PC-9 (cell line): ENCODE measurements at regions not wholly inside any gene's neighbourhood (a gene's known extent, or its start where the extent isn't known, plus 50 kb on each side); places are given as distances from the start of the nearest gene placed in this dataset.
"Not testable (repeated sequence)": the region's sequence is repeated elsewhere in the genome, so short reads cannot be mapped to it uniquely, and the experiment has no call there.

Experiments
- BruUV-seq: library from RNA; stranded (reverse); fragments of 400-500 nt; replicated peaks from 2 replicates; lab custom pipeline; 2021; lab: Mats Ljungman, UMichigan
- CTCF ChIA-PET: fragments of 300-600 bp; sonication (Branson Sonifier 250); formaldehyde crosslinking; loops from one replicate; lab custom pipeline; 2022; ENCODE audit warnings: antibody characterized with exemption; lab: Charles Lee
- POLR2A ChIA-PET: fragments of 300-600 bp; sonication (Branson Sonifier 250); formaldehyde crosslinking; loops from one replicate; lab custom pipeline; 2022; ENCODE audit warnings: antibody characterized with exemption; ENCODE audit not compliant: unreplicated experiment; lab: Charles Lee
- DNase-seq, 2 experiments: peaks; one replicate each; pipeline versions ENCODE4 v3.0.0 to v3.0.0-alpha.2; 2015 to 2022; ENCODE audit warnings: mixed read lengths in 1 of 2
- H2AFZ ChIP-seq: fragments of 200-600 bp; sonication (generic); 2 replicates; pipeline ENCODE4 v1.8.1; 2017; ENCODE audit warnings: antibody characterized with exemption
- H3F3A ChIP-seq: fragments of 200-600 bp; sonication (generic); 2 replicates; pipeline ENCODE4 v1.8.1; 2017; ENCODE audit warnings: antibody characterized with exemption, mild to moderate bottlenecking, low read depth; ENCODE audit not compliant: insufficient read depth
- H3K27ac ChIP-seq: fragments of 200-600 bp; sonication (generic); 2 replicates; pipeline ENCODE4 v1.6.1; 2016; ENCODE audit warnings: mixed run types
- H3K27me3 ChIP-seq: fragments of 200-600 bp; sonication (generic); 2 replicates; pipeline ENCODE4 v1.6.1; 2016; ENCODE audit warnings: low read depth, mixed run types; ENCODE audit not compliant: insufficient read depth
- H3K36me3 ChIP-seq: fragments of 200-600 bp; sonication (generic); 2 replicates; pipeline ENCODE4 v1.6.1; 2016; ENCODE audit warnings: low read depth, mixed run types
- H3K4me1 ChIP-seq: fragments of 200-600 bp; sonication (generic); replicated peaks from 2 replicates; pipeline ENCODE4 v1.6.1; 2016; ENCODE audit warnings: mixed run types; ENCODE audit not compliant: insufficient read depth
- H3K4me2 ChIP-seq: fragments of 200-600 bp; sonication (generic); 2 replicates; pipeline ENCODE4 v1.6.1; 2017; ENCODE audit warnings: mixed run types
- H3K4me3 ChIP-seq: fragments of 200-600 bp; sonication (generic); 2 replicates; pipeline ENCODE4 v1.6.1; 2016; ENCODE audit warnings: mixed run types
- H3K79me2 ChIP-seq: fragments of 200-600 bp; sonication (generic); 2 replicates; pipeline ENCODE4 v1.6.1; 2017; ENCODE audit warnings: low read depth, mixed run types
- H3K9me2 ChIP-seq: fragments of 200-600 bp; sonication (generic); 2 replicates; pipeline ENCODE4 v1.8.1; 2017; ENCODE audit warnings: mild to moderate bottlenecking; ENCODE audit not compliant: insufficient read depth
- H3K9me3 ChIP-seq: fragments of 200-600 bp; sonication (generic); 2 replicates; pipeline ENCODE4 v1.8.1; 2016; ENCODE audit warnings: low read depth; ENCODE audit not compliant: insufficient read depth
- H4K20me1 ChIP-seq: fragments of 200-600 bp; sonication (generic); 2 replicates; pipeline ENCODE4 v1.8.1; 2017; ENCODE audit not compliant: insufficient read depth
- intact Hi-C: fragments of 100-400 bp; cut with micrococcal nuclease; formaldehyde crosslinking; loops from one replicate; pipeline ENCODE4 v1.10.0; 2022; ENCODE audit not compliant: unreplicated experiment

DNA sequence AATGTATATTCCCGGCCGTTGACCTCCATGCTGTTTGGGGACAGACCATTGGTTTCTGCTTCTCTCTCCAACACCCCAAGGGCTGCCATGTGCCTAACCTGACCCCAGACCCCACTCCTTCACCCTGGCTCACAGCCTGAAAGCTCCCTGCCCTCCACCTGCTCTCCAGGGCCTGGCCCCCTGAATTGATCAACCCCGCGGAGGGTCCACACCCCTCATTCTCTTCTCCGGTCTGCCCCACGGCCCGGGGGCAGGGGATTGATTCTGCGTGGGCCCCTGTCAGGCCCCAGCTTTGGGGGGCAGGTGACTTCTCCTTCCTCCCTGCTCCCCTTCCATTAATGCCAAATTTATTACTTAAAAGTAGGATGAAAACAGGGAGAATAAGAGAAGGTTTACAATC lies 113.3 kb downstream of the CRLF3 start:
- H3F3A ChIP-seq, H3K27me3 ChIP-seq, POLR2A ChIA-PET, H2AFZ ChIP-seq, H3K4me3 ChIP-seq, H3K27ac ChIP-seq, BruUV-seq, CTCF ChIA-PET, H3K4me1 ChIP-seq, H3K9me3 ChIP-seq, DNase-seq, H3K36me3 ChIP-seq, H4K20me1 ChIP-seq, H3K9me2 ChIP-seq: not testable (repeated sequence)
- intact Hi-C loops = loop anchor here (10.0 kb wide), 1 partner anchor 236 kb away; the partner anchor contains the start of gene GOSR1
- peaks cover 31% of the 10 kb centered on the region for H3K79me2 ChIP-seq
- H3K4me2 ChIP-seq = peak overlapping the region; percentile 71; the same call in 1 of the 2 replicates

DNA sequence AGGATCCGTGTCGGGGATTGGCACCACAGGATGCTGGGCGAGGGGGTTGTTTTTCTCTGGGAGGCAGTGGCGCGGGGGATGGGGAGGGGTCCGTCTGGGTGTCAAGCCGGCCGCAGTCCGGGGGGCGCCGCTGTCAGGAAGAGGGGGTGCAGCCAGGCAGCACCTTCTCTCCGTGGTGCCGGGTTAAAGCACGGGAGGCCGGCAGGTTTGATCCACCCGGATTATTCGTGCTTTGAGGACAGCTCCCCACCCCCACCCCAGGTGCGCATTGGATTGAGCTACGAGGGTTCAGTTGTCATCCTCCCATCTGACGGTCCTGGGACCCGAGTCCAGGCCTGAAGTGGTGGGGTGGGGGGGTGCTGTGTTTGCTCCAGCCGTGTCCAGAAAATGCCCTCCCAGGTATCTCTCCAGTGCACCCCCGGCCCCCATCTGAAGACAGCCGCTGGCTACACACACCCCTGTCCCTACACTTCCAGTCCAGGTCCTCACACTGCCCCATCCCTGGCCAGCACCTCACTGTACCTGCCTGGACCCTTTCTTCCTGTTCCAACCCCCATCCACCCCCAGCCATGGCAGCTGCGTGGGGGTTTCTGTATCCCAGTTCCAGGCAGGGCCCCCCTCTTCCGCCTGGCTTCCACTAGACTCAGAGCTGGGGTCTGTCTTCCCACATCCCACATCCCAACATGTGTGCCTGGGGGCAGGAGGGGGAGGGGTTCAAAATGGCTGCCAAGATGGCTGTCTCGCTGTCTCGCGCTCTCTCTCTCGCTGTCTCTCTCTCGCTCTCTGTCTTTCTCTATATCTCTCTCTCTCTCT lies 114.0 kb downstream of the CRLF3 start:
- H3K27ac ChIP-seq, H3F3A ChIP-seq, H3K9me2 ChIP-seq, H3K27me3 ChIP-seq, POLR2A ChIA-PET, H3K9me3 ChIP-seq, H3K4me1 ChIP-seq, H4K20me1 ChIP-seq, DNase-seq, BruUV-seq, H3K36me3 ChIP-seq: not testable (repeated sequence)
- Histone ChIP-seq H3K79me2 (peaks cover 29% of the 10 kb centered on the region), H3K4me2 (peak overlapping the region; percentile 71), H3K4me3 (peak overlapping the region; percentile 71), H2AFZ (peak overlapping the region; percentile 74)
- intact Hi-C loops = loop anchor here (10.0 kb wide), 1 partner anchor 236 kb away; the partner anchor contains the start of gene GOSR1
- CTCF ChIA-PET = interaction anchor here (0.7 kb wide), 1 partner anchor 14 kb away, joined by 3 read pairs; no protein-coding TSS in a partner anchor

DNA sequence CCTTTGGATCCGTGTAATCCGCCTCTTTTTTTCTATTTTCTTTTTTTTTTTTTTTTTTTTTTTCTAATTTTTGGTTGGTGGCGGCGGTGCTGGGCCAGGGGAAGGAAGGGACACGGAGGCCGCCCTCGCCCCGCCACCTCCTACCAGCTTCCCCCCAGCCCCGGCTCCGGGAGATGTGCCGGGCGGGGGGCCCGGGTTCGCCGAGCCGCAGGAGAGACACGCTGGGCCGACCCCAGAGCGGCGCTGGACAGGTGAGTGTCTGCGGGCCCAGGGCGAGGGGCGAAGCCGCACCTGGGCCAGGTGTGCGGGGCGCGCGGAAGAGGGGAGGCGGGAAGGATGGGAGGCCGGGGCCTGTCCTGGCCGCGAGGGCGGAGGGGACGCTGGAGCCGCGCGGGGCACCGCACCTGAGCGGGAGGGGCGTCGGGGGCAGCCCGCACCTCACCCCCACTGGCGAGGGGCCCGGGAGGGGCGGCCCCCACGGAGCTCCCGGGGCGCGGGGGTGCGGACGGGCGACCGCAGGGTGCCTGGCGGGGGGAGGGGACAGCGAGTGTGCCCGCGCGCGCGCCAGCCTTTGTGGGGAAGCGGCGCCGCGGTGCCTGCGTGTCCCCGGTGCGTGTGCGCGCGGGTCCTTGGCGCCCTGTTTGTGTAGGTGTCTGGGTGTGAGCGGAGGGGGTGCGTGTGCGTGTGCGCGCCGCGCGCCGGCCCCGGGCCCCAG lies 114.8 kb downstream of the CRLF3 start:
- DNase-seq = peak in 1 of 2 experiments; percentile 16
- H3K27ac ChIP-seq, H4K20me1 ChIP-seq, H3K27me3 ChIP-seq, H3K9me3 ChIP-seq, H3F3A ChIP-seq, POLR2A ChIA-PET, H3K4me1 ChIP-seq, H3K36me3 ChIP-seq, BruUV-seq, H3K9me2 ChIP-seq: not testable (repeated sequence)
- H2AFZ ChIP-seq = peak overlapping the region; percentile 74
- CTCF ChIA-PET = interaction anchor here (0.7 kb wide), 1 partner anchor 13 kb away, joined by 3 read pairs; no protein-coding TSS in a partner anchor
- peak overlapping the region; percentile 71 for H3K4me3 ChIP-seq
- intact Hi-C loops = loop anchor here (10.0 kb wide), 1 partner anchor 235 kb away; the partner anchor contains the start of gene GOSR1
- peak overlapping the region; percentile 71 for H3K4me2 ChIP-seq
- peaks cover 26% of the 10 kb centered on the region for H3K79me2 ChIP-seq

DNA sequence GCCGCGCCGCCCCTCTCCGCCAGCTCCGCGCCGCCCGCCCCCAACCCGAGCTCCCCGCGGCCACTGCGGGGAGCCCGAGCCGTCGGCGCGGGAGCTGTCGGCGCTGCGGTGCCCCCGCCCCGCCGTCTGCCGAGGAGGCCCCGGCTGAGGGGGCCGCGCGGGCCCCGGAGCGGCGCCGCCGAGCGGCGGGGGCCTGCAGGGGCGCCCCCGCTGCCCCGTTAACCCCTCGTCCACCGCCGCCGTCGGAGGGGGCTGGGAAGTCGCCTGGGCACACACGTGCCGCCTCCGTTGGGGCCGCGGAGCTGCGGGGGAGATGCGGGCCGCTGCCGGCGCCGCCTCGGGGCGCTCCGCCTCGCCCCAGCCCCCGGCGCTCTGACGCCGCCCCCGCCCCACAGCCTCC lies 115.4 kb downstream of the CRLF3 start:
- Histone ChIP-seq H3K79me2 (peaks cover 22% of the 10 kb centered on the region), H3K4me3 (peak overlapping the region; percentile 83; the same call in 1 of the 2 replicates)
- H3F3A ChIP-seq, intact Hi-C loops, H3K4me1 ChIP-seq, POLR2A ChIA-PET, H2AFZ ChIP-seq, H3K36me3 ChIP-seq, CTCF ChIA-PET, H3K9me3 ChIP-seq, H4K20me1 ChIP-seq, H3K9me2 ChIP-seq, H3K27ac ChIP-seq, H3K27me3 ChIP-seq, BruUV-seq, H3K4me2 ChIP-seq: not testable (repeated sequence)
- DNase-seq = peak in 1 of 2 experiments; percentile 15

DNA sequence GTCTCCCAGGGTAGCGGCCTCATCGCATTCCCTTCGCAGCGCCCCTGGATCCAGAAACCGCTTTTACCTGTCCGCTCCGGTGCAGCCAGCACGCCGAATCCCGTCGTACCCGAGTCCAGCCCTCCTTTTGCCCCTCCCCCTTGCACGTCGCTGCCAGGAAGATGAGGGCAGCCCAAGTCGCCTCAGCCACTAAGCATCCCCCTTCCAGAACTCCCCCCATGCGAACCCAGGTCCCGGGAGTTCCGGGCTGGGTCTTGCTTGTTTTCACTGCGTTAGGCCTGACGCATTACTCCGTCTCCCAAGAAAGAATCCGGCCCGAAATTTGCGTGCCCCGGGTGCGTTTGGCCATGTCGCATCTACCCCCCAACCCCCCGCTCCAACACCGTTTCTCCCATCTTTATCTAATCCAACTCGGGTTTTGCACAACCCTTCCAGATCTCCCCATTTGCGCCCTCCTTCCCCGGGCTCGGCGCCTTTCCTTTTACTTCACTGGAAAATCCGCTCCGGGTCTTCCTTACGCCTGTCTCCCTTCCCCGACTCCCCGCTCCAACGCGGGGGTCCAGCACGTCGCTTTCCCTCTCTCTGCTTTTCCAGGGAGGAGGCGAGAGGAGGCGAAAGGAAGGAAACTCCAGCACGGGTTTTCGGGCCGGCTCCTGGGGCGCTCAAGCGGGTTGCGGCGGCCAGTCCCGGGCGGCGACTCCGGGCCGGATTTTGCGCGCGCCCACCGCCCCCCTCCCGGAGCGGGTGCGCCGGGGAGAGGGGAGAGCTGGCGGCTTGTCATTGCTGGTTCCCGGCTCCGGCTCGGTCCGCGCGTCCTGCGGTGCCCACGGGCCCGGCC lies 116.0 kb downstream of the CRLF3 start:
- H3K4me2 ChIP-seq = peak overlapping the region; percentile 77
- H3K27ac ChIP-seq, POLR2A ChIA-PET, CTCF ChIA-PET, H3F3A ChIP-seq, H3K4me1 ChIP-seq, H3K27me3 ChIP-seq, BruUV-seq, H3K9me2 ChIP-seq, H4K20me1 ChIP-seq, intact Hi-C loops, H3K9me3 ChIP-seq, H3K36me3 ChIP-seq: not testable (repeated sequence)
- peak overlapping the region; percentile 83 for H3K4me3 ChIP-seq
- DNase-seq = peak; percentile 76 to 88
- peak overlapping the region; percentile 93 for H2AFZ ChIP-seq
- peaks cover 22% of the 10 kb centered on the region for H3K79me2 ChIP-seq

DNA sequence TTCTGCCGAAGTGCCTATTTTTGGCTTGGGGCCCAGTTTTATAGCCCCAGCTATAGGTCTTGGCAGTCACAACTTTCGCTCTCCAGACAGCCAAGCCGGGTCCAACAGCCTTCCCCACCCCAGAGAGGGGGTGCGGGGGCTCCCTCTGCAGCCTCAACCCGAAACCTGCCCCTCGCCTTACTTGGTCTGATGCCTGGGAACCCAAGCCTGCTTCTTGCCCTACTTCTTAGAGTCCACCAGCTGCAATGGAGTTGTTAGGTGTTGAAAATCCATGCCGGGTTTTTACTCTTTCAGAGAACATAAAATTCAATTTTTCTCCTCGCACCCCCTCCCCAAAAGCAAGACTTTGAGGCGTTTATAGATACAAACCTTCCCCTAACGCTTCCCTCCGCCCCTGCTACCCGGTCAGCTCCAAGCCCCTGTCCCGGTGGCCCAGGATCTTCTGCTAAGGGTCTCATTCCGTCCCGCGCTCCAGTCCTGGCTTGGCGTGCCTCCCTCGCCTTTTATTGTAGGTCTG lies 116.7 kb downstream of the CRLF3 start:
- peak overlapping the region; percentile 83 for H3K4me3 ChIP-seq
- peak overlapping the region; percentile 77 for H3K4me2 ChIP-seq
- DNase-seq = peak in 1 of 2 experiments; percentile 36
- intact Hi-C loops, H3K27ac ChIP-seq, H3K27me3 ChIP-seq, BruUV-seq, H3F3A ChIP-seq, POLR2A ChIA-PET, H3K36me3 ChIP-seq, H3K4me1 ChIP-seq, H3K9me3 ChIP-seq, H3K9me2 ChIP-seq, H4K20me1 ChIP-seq: not testable (repeated sequence)
- CTCF ChIA-PET = interaction anchor here (0.6 kb wide), 1 partner anchor 231 kb away, joined by 3 read pairs; the partner anchor contains the start of gene GOSR1
- peaks cover 21% of the 10 kb centered on the region for H3K79me2 ChIP-seq
- H2AFZ ChIP-seq = peak overlapping the region; percentile 93
